Activated CD4-positive, alpha-beta T cell treated with anti-CD3 and anti-CD28 coated beads, Interleukin-2, amount 10 ng/mL, durations not matched to agents 24 days and 14 days (primary cell): ENCODE measurements at regions not wholly inside any gene's neighbourhood (a gene's known extent, or its start where the extent isn't known, plus 50 kb on each side); places are given as distances from the start of the nearest gene placed in this dataset.

Experiments
- DNase-seq: peaks from one replicate; pipeline ENCODE4 v3.0.0; 2022
- H3K27ac Mint-ChIP-seq: one replicate; pipeline ENCODE4 v1.8.0; 2022; ENCODE audit warnings: mild to moderate bottlenecking, mixed read lengths
- H3K27me3 Mint-ChIP-seq: one replicate; pipeline ENCODE4 v1.8.0; 2022; ENCODE audit warnings: mixed read lengths
- H3K36me3 Mint-ChIP-seq: one replicate; pipeline ENCODE4 v1.8.0; 2022; ENCODE audit warnings: low read depth, mild to moderate bottlenecking, mixed read lengths
- H3K4me1 Mint-ChIP-seq: one replicate; pipeline ENCODE4 v1.8.0; 2021; ENCODE audit warnings: mixed read lengths
- H3K4me3 Mint-ChIP-seq: one replicate; pipeline ENCODE4 v1.8.0; 2022; ENCODE audit warnings: mild to moderate bottlenecking, moderate library complexity, mixed read lengths
- H3K9me3 Mint-ChIP-seq: one replicate; pipeline ENCODE4 v1.8.0; 2021; ENCODE audit warnings: mixed read lengths
- intact Hi-C: fragments of 100-400 bp; cut with micrococcal nuclease; formaldehyde crosslinking; loops from one replicate; pipeline ENCODE4 v1.15.1; 2023

DNA sequence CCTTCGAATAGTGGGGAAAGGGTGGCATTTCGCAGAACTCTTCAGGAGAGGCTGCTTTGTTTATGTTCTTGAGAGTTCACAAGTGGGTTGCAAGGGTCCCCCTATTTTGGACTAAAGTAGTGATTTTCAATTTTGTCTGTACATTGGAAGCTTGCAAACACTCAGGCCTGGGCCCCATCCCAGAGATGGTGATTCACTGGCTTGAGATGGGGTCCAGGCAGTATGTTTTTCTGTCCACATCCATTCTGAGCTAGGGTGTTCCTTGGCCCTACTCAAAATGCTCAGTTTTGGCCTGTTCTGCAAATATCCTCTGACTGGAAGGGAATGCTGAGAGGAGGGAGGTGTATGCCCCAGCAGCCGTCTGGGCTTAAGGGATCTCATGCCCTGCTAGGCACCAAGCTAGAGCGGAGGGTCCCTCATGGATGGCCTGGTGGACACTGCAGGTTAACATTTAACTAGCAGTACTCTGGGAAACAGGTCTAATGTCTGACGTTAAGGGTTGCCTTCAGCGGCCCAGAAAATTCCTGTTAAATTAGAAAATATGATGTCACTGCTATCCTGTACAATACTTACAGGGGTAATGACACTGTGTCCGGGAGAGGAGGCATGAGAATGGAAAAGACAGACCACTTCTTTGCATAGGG is 181.4 kb downstream of the OPA1 start:
- no peaks in the 10 kb centered on the region for H3K9me3 Mint-ChIP-seq
- H3K4me1 Mint-ChIP-seq, result peaks cover 14% of the 10 kb centered on the region
- no peaks in the 10 kb centered on the region for H3K36me3 Mint-ChIP-seq
- intact Hi-C loops, result no loop called here
- no peak overlapping the region for H3K4me3 Mint-ChIP-seq
- H3K27me3 Mint-ChIP-seq, result peaks cover 21% of the 10 kb centered on the region
- H3K27ac Mint-ChIP-seq, result no peak overlapping the region
- no peak for DNase-seq

DNA sequence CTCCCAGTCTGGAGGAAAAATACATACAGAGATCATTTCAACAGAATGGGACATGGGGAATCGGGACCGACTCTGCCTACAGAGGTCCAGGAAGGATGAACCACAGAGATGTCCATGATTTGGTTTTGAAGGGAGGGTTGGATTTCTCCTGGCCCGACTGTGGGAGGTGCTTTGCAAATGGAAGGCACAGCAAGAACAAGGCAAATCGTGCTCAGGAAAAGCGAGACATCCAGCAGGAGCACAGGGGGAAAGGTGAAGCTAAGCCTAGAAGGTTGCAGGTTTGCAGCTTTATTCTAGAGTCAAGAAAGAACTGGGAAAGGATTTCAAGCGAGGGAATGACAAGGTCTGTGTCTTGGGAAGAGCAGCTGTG is 181.9 kb downstream of the OPA1 start:
- intact Hi-C loops, result no loop called here
- DNase-seq, result no peak
- Mint-ChIP-seq H3K36me3 (no peaks in the 10 kb centered on the region), H3K27me3 (peaks cover 24% of the 10 kb centered on the region), H3K9me3 (no peaks in the 10 kb centered on the region), H3K4me1 (peaks cover 14% of the 10 kb centered on the region), H3K27ac (no peak overlapping the region), H3K4me3 (no peak overlapping the region)

- no peak for DNase-seq
- no peaks in the 10 kb centered on the region for H3K9me3 Mint-ChIP-seq
- peaks cover 24% of the 10 kb centered on the region for H3K27me3 Mint-ChIP-seq
- peaks cover 14% of the 10 kb centered on the region for H3K4me1 Mint-ChIP-seq
- intact Hi-C loops, result no loop called here
- H3K36me3 Mint-ChIP-seq, result no peaks in the 10 kb centered on the region
- H3K4me3 Mint-ChIP-seq, result no peak overlapping the region
- no peak overlapping the region for H3K27ac Mint-ChIP-seq
Measured at GRCh38 chr3:193775421-193776077, 182.5 kb downstream of the OPA1 start.

DNA sequence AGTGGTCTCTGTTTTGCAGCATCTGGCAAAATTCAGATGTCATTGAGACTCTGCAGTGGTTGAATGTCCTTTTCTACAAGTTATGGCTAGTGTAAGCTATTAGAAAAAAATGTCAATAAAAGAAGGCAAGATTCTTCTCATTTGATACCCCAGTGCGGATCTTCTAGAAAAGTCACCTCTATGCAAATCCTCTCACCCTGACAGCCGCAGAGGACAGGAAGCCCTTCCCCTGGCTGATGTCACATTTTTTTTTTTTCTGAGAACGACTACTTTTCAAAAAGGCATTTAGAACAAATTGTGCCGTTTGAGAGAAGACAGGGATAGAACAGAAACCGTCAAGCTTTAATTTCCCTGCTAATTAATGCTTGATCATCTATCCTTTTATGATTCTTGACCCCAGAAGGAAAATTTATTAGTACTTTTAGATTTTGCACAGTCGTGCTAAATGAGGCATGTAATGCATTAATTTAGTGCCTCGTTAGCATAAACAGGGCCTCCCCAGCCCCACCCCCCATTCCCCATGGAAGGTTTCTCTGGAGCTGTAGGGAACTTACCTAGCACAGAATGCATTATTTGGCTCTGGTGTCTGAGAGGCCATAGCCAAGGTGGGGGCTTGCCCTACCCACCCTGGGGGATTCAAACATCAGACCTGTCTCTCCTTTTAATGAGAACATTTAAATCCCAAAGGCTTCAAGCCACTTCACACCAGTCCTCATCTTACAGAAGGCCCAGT is 183.8 kb downstream of the OPA1 start:
- H3K9me3 Mint-ChIP-seq, result no peaks in the 10 kb centered on the region
- peaks cover 27% of the 10 kb centered on the region for H3K27me3 Mint-ChIP-seq
- H3K27ac Mint-ChIP-seq, result no peak overlapping the region
- peak; percentile 73 for DNase-seq
- no peaks in the 10 kb centered on the region for H3K36me3 Mint-ChIP-seq
- H3K4me1 Mint-ChIP-seq, result peaks cover 19% of the 10 kb centered on the region
- intact Hi-C loops, result no loop called here
- H3K4me3 Mint-ChIP-seq, result peak overlapping the region; percentile 43

- Mint-ChIP-seq H3K4me3 (no peak overlapping the region), H3K27me3 (peaks cover 33% of the 10 kb centered on the region)
Measured at GRCh38 chr3:193777524-193777923, 184.5 kb downstream of the OPA1 start.

DNA sequence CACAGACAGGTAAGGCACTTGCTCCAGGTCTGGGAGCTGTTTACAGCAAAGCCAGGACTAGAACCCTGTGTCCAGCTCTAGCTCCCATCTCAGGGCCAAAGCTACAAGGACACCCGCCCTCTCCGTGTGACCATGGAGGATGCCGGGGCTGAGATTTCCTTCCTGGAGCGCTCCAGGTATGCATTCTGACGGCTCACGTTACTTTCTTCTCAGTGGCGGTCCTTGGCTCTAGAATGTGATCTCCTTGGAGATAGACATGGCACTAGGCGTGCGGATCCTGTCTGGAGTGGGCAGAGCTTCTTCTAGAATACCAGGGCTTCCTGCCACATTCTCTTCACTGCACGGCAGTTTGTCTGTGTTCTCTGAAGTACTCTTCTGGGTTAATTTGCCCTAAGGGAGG is 185.7 kb downstream of the OPA1 start:
- H3K27ac Mint-ChIP-seq, result no peak overlapping the region
- H3K27me3 Mint-ChIP-seq, result peaks cover 38% of the 10 kb centered on the region
- no peak overlapping the region for H3K4me3 Mint-ChIP-seq
- H3K4me1 Mint-ChIP-seq, result peaks cover 19% of the 10 kb centered on the region
- H3K9me3 Mint-ChIP-seq, result no peaks in the 10 kb centered on the region
- intact Hi-C loops, result no loop called here
- no peak for DNase-seq
- H3K36me3 Mint-ChIP-seq, result no peaks in the 10 kb centered on the region

More at GRCh38 chr3:193777524-193777923, 184.5 kb downstream of the OPA1 start:
- intact Hi-C loops, result no loop called here
- Mint-ChIP-seq H3K36me3 (no peaks in the 10 kb centered on the region), H3K9me3 (no peaks in the 10 kb centered on the region), H3K4me1 (peaks cover 19% of the 10 kb centered on the region), H3K27ac (no peak overlapping the region)
- no peak for DNase-seq

GRCh38 chr3:193779933-193780332 is 186.9 kb downstream of the OPA1 start:
- intact Hi-C loops, result loop anchor here (5.0 kb wide), 1 partner anchor 357 kb away; the partner anchor contains the start of gene HES1
- no peak for DNase-seq
- Mint-ChIP-seq H3K9me3 (no peaks in the 10 kb centered on the region), H3K4me3 (no peak overlapping the region), H3K27ac (no peak overlapping the region), H3K27me3 (peaks cover 40% of the 10 kb centered on the region), H3K4me1 (peaks cover 16% of the 10 kb centered on the region), H3K36me3 (no peaks in the 10 kb centered on the region)

GRCh38 chr3:193780397-193780796 is 187.4 kb downstream of the OPA1 start:
- Mint-ChIP-seq H3K27me3 (peaks cover 43% of the 10 kb centered on the region), H3K4me1 (peaks cover 16% of the 10 kb centered on the region), H3K36me3 (no peaks in the 10 kb centered on the region), H3K9me3 (no peaks in the 10 kb centered on the region), H3K27ac (no peak overlapping the region), H3K4me3 (no peak overlapping the region)
- intact Hi-C loops, result loop anchor here (5.0 kb wide), 1 partner anchor 357 kb away; the partner anchor contains the start of gene HES1
- no peak for DNase-seq

GRCh38 chr3:193780810-193781478 is 187.9 kb downstream of the OPA1 start:
- H3K27me3 Mint-ChIP-seq, result peaks cover 43% of the 10 kb centered on the region
- intact Hi-C loops, result loop anchor here (1.0 to 5.0 kb wide), 2 partner anchors 356 to 534 kb away; partner anchors contain the start of gene HES1
- no peak overlapping the region for H3K27ac Mint-ChIP-seq
- DNase-seq, result peak; percentile 63
- H3K36me3 Mint-ChIP-seq, result no peaks in the 10 kb centered on the region
- no peaks in the 10 kb centered on the region for H3K9me3 Mint-ChIP-seq
- H3K4me1 Mint-ChIP-seq, result peaks cover 16% of the 10 kb centered on the region
- H3K4me3 Mint-ChIP-seq, result no peak overlapping the region

- H3K4me3 Mint-ChIP-seq, result no peak overlapping the region
- intact Hi-C loops, result loop anchor here (5.0 kb wide), 1 partner anchor 355 kb away; the partner anchor contains the start of gene HES1
- peaks cover 46% of the 10 kb centered on the region for H3K27me3 Mint-ChIP-seq
- no peaks in the 10 kb centered on the region for H3K9me3 Mint-ChIP-seq
- H3K4me1 Mint-ChIP-seq, result peaks cover 10% of the 10 kb centered on the region
- no peak overlapping the region for H3K27ac Mint-ChIP-seq
- no peaks in the 10 kb centered on the region for H3K36me3 Mint-ChIP-seq
- DNase-seq, result no peak
Measured at GRCh38 chr3:193782276-193782647, 189.3 kb downstream of the OPA1 start.

- intact Hi-C loops, result loop anchor here (5.0 kb wide), 1 partner anchor 355 kb away; the partner anchor contains the start of gene HES1
- Mint-ChIP-seq H3K36me3 (no peaks in the 10 kb centered on the region), H3K27ac (no peak overlapping the region), H3K4me3 (no peak overlapping the region), H3K27me3 (peaks cover 49% of the 10 kb centered on the region), H3K4me1 (peaks cover 10% of the 10 kb centered on the region), H3K9me3 (no peaks in the 10 kb centered on the region)
- no peak for DNase-seq
Measured at GRCh38 chr3:193782747-193783146, 189.7 kb downstream of the OPA1 start.

GRCh38 chr3:193783166-193783896 is 190.3 kb downstream of the OPA1 start:
- Mint-ChIP-seq H3K9me3 (no peaks in the 10 kb centered on the region), H3K4me1 (peaks cover 12% of the 10 kb centered on the region), H3K27me3 (peaks cover 51% of the 10 kb centered on the region), H3K36me3 (no peaks in the 10 kb centered on the region), H3K4me3 (no peak overlapping the region), H3K27ac (no peak overlapping the region)
- intact Hi-C loops, result loop anchor here (5.0 kb wide), 1 partner anchor 354 kb away; the partner anchor contains the start of gene HES1
- DNase-seq, result no peak

DNA sequence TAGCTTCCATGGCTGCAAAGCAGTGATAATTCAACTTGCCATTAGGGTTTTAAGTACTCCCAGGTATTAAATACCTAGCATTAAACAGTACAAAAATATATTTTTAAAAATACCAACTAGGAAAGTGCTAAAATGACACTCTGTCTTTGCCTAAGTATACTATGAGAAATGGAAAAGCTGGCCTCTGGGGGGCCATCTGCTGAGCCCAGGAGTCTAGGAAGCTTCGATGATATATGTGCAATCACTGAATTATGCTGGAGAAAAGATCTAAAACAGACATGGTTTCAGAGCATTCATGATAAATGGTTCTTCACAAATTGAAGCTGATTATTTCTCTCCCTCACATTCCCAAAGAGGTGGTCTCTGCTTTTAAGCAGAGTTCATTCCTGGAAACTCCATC is 191.8 kb downstream of the OPA1 start:
- intact Hi-C loops, result loop anchor here (5.0 kb wide), 1 partner anchor 352 kb away; the partner anchor contains the start of gene HES1
- Mint-ChIP-seq H3K27me3 (peaks cover 41% of the 10 kb centered on the region), H3K9me3 (no peaks in the 10 kb centered on the region)

More for the DNA sequence above, 191.8 kb downstream of the OPA1 start:
- Mint-ChIP-seq H3K4me3 (no peak overlapping the region), H3K27ac (no peak overlapping the region), H3K4me1 (peaks cover 7% of the 10 kb centered on the region), H3K36me3 (no peaks in the 10 kb centered on the region)
- DNase-seq, result no peak
